LNCAP (cell line): ENCODE measurements at regions not wholly inside any gene's neighbourhood (a gene's known extent, or its start where the extent isn't known, plus 50 kb on each side); places are given as distances from the start of the nearest gene placed in this dataset.

Experiments
- TF ChIP-seq, protein P1 (sequence below): fragments of 450-650 bp; IDR thresholded peaks from 2 replicates; pipeline ENCODE4 v1.5.1; 2017; ENCODE audit warnings: mild to moderate bottlenecking

DNA sequence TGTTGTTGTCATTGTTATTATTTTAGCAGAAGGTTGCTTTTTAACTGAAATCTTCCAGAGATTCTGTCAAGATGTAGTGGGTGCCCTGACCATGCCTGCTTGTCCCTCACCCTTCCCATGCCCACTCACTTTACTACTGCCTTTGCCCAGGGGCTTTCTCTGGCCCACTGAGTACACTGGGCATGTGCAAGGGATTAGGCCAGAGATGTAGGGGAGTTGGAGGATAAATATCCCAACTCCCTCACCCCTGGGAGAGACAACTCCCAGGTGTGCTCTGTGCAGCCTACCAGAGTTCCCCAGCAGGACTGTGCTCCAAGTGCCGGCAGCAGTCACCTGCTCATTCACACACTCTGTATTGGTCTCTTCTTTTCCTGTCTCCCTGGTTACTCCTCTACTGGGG, 559.1 kb downstream of the MIAT start:
- TF ChIP-seq, protein P1, sequence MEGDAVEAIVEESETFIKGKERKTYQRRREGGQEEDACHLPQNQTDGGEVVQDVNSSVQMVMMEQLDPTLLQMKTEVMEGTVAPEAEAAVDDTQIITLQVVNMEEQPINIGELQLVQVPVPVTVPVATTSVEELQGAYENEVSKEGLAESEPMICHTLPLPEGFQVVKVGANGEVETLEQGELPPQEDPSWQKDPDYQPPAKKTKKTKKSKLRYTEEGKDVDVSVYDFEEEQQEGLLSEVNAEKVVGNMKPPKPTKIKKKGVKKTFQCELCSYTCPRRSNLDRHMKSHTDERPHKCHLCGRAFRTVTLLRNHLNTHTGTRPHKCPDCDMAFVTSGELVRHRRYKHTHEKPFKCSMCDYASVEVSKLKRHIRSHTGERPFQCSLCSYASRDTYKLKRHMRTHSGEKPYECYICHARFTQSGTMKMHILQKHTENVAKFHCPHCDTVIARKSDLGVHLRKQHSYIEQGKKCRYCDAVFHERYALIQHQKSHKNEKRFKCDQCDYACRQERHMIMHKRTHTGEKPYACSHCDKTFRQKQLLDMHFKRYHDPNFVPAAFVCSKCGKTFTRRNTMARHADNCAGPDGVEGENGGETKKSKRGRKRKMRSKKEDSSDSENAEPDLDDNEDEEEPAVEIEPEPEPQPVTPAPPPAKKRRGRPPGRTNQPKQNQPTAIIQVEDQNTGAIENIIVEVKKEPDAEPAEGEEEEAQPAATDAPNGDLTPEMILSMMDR, result no peak

DNA sequence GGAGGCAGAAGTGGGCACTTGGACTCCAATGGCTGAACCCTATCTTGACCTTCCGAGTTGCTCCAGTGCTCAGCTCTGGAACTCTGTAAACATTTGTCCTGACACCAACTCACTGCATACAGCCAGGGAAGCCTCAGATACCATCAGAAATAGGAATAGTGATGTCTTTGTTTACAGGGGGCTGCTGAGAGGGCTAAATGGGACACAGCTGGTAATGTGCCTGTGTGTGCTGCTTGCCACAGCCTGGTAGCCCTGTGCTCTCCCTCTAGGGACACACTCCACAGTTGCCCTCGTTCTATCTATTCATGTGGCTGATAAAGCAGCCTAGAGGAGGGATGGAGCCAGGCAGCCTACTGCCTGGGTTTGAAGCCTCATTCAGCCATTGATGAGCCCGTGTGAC, 559.8 kb downstream of the MIAT start:
- TF ChIP-seq, protein P1, result no peak

DNA sequence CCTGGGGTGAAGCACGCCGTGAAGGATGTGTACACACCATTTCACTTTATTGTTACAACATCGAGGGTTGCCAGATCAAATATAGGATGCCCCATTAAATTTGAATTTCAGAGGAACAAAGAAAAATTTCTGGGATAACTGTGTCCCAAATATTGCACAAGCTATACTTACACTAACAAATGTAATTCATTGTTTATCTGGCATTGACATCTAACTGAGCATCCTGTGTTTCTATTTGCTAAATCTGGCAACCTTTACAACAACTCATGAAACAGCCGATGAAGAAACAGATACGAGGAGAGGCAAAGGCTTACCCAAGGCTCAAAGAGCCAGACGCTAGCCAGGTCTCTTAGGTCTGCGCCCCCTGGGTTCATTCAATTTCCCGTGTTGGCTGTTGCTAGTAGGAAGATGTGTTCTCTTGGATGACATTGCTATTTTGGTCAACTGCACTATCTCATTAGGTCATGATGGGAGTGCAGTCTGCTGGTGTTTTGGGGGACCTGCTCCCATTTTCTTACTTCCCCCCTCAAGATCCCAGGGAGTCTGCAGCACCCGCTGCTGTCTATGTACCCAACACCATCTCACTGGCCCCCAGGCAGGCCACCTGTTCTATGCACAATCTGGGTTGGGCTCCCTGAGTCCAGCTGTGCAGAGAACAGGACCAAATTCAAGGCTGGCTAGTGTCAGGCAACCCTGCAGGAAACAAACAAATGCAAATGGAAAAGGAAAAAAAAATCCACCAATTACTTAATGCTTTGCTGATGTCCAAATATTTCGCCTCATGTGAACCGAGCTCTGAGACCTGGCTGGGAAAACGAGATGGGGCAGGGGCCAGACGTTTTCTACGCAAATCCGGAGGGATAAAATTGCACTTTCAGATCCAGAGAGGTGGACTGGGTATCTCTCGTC, 560.9 kb downstream of the MIAT start:
- TF ChIP-seq, protein P1, result no peak

DNA sequence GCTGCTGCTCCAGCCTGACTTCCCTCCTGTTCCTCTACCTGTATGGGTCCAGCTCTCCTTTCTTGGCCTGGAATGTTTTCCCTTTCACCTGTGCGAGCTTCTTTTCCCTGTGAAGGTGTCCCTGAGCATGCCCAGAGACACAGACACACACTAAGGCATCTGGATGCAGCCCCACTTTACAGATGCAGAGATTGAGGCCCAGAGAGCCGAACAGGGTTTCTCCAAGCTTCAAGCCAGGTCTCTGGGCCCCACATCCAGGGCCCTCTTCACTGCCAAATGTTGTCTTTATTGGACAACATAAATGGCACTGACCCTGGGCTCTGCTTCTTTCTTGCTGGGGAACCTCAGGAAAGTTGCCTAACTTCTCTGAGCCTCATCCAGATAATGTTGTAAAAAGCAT, 561.6 kb downstream of the MIAT start:
- TF ChIP-seq, protein P1, result no peak

DNA sequence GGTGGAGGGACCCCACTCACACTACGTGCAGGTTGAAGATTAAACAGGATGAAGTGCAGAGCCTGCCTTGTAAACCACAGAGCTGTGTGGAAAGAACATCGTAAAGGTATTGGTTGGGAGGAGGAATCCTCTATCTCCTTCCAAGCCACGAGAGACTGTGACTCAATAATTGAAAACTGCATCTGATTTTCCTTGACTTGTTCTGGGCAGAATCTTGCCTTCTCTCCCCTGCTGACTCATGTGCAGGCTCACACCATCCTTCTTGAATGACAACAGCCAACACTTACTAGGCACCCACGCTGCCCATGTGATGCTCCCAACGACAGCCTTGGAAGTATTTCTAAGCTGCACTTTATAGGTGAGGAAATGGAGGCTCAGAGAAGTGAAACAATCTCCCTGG, 563.0 kb downstream of the MIAT start:
- TF ChIP-seq, protein P1, result no peak

DNA sequence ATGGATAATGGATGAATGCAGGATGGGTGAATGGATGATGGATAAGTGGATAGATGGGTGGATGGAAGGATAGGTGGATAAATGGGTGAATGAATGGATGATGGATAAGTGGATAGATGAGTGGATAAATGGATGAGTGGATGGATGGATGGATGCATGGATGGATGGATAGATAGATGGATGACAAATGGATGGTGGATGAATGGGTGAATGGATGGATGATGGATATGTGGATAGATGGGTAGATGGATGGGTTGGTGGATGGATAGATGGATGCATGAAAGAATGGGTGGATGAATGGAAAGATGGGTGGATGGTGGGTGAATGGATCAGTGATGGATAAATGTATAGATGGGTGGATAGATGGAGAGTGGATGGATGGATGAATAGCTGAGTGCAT, 564.8 kb downstream of the MIAT start:
- TF ChIP-seq, protein P1, result no peak

DNA sequence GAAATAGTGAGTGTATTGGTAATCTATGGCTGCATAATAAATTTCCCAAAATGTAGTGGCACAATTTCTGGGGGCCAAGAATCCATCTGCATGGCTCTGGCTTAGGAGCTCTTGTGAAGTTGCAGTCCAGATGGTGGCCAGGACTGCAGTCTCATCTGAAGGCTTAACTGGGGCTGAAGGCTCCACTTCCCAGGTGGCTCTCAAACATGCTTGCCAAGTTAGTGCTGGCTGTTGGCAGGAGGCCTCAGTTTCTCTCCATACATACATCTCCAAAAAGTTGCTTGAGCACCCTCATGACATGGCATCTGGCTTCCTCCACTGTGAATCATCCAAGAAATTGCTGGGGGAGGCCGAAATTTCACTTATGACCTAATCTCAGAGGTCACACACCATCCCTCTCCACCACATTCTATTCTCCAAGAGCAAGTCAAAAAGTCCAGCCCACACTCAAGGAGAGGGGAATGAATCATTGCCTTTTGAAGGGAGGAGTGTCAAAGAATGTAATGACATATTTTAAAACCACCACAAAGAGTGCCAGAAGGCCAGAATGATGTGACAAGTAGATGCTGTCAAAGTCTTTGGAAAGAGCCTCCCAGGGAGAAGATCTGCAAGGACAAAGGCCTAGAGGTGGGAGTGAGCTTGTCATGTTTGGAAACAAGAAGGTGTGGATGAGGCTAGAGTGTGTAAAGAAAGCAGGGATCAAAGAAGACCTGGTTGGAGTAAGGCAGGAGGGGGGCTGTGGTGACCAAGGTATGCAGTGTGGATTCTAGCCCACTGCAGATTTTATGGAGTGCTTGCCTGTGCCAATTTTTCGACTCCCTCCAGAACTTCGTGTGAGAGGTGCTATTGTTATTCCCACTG, 566.2 kb downstream of the MIAT start:
- TF ChIP-seq, protein P1, result no peak
